WERI-Rb-1 (cell line): ENCODE measurements at regions not wholly inside any gene's neighbourhood (a gene's known extent, or its start where the extent isn't known, plus 50 kb on each side); places are given as distances from the start of the nearest gene placed in this dataset.

ENCODE experiments used
- DNase-seq: peaks from one replicate; pipeline ENCODE4 v3.0.0-alpha.2; 2020
- H3K27ac ChIP-seq: fragments of 250-450 bp; sonication (Bioruptor Pico); 2 replicates; pipeline ENCODE4 v1.5.1; 2020; ENCODE audit warnings: mild to moderate bottlenecking, moderate library complexity
- H3K27me3 ChIP-seq: fragments of 250-450 bp; sonication (Bioruptor Pico); 2 replicates; pipeline ENCODE4 v1.5.1; 2021; ENCODE audit warnings: mild to moderate bottlenecking, low read depth, moderate library complexity; ENCODE audit not compliant: insufficient read depth, severe bottlenecking
- H3K36me3 ChIP-seq: fragments of 250-450 bp; sonication (Bioruptor Pico); 2 replicates; pipeline ENCODE4 v1.5.1; 2020; ENCODE audit warnings: mild to moderate bottlenecking, moderate library complexity
- H3K4me3 ChIP-seq: 2 replicates; pipeline ENCODE4 v1.5.1; 2011; ENCODE audit warnings: low read depth, mild to moderate bottlenecking, control low read depth, low read length
- H3K9me3 ChIP-seq: fragments of 250-450 bp; sonication (Bioruptor Pico); 2 replicates; pipeline ENCODE4 v1.5.1; 2021; ENCODE audit warnings: mild to moderate bottlenecking, moderate library complexity; ENCODE audit not compliant: severe bottlenecking
- TF ChIP-seq, protein P1 (sequence below): IDR thresholded peaks from 2 replicates; pipeline ENCODE4 v1.5.1; 2011; ENCODE audit warnings: low read depth, mild to moderate bottlenecking, control low read depth, inconsistent platforms, low read length

DNA sequence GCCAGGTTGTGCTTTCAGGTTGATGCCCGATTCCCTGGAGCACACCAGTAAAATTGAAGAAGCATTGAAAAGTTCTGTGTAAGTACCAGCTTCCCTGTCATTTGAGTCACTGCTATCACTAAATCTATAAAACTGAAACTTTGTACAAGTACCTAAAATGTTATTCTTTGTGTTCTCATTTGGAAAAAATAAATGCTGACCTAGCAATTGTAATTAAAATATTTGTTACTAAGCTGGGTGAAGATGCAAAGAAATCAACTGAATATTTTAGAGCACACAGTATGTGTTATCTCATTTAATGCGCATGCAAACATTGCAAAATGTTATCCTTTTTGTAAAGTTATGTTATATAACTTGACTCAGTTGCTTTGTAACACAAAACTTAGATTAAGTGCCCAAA, 733.7 kb downstream of the TBL1XR1 start:
- no peaks in the 10 kb centered on the region for H3K9me3 ChIP-seq
- no peak overlapping the region for H3K4me3 ChIP-seq
- H3K27me3 ChIP-seq, result no peaks in the 10 kb centered on the region
- no peaks in the 10 kb centered on the region for H3K36me3 ChIP-seq
- no peak overlapping the region for H3K27ac ChIP-seq
- no peak for DNase-seq
- TF ChIP-seq, protein P1, sequence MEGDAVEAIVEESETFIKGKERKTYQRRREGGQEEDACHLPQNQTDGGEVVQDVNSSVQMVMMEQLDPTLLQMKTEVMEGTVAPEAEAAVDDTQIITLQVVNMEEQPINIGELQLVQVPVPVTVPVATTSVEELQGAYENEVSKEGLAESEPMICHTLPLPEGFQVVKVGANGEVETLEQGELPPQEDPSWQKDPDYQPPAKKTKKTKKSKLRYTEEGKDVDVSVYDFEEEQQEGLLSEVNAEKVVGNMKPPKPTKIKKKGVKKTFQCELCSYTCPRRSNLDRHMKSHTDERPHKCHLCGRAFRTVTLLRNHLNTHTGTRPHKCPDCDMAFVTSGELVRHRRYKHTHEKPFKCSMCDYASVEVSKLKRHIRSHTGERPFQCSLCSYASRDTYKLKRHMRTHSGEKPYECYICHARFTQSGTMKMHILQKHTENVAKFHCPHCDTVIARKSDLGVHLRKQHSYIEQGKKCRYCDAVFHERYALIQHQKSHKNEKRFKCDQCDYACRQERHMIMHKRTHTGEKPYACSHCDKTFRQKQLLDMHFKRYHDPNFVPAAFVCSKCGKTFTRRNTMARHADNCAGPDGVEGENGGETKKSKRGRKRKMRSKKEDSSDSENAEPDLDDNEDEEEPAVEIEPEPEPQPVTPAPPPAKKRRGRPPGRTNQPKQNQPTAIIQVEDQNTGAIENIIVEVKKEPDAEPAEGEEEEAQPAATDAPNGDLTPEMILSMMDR, result no peak

DNA sequence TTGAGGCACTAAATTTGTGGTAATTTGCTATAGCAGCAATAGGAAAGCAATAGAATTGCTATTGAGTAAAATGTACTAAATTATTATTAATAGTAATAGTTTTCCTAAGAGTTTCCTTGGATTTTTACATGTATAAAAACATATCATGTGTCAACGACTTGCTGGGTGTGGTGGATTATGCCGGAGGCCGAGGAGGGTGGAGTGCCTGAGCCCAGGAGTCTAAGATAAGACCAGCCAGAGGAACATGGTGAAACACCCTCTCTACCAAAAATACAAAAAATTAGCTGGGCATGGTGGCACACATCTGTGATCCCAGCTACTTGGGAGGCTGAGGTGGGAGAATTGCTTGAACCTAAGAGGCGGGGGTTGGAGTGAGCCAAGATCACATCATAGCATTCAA, 749.9 kb downstream of the TBL1XR1 start:
- H3K27ac ChIP-seq, result no peak overlapping the region
- TF ChIP-seq, protein P1, result no peak
- no peak overlapping the region for H3K4me3 ChIP-seq
- no peak for DNase-seq
- H3K27me3 ChIP-seq, result no peaks in the 10 kb centered on the region
- no peaks in the 10 kb centered on the region for H3K36me3 ChIP-seq
- H3K9me3 ChIP-seq, result no peaks in the 10 kb centered on the region

DNA sequence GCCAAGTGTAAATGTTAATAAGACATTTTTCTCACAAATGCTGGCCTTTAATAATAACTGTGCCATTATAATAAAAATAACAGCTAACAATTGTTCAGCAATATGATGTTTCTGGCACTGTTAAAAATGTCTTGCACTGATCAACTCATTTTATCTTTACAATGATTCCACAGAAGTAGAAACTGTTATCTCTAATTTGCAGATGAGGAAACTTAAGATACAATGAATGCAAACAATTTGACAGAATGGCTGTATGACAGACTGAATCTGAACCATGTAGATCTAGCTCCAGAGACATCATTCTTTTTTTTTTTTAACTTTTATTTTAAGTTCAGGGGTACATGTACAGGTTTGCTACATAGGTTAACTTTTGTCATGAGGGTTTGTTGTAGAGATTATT, 755.0 kb downstream of the TBL1XR1 start:
- Histone ChIP-seq H3K36me3 (no peaks in the 10 kb centered on the region), H3K27me3 (no peaks in the 10 kb centered on the region), H3K27ac (no peak overlapping the region), H3K4me3 (no peak overlapping the region), H3K9me3 (no peaks in the 10 kb centered on the region)
- TF ChIP-seq, protein P1, result no peak
- DNase-seq, result no peak

DNA sequence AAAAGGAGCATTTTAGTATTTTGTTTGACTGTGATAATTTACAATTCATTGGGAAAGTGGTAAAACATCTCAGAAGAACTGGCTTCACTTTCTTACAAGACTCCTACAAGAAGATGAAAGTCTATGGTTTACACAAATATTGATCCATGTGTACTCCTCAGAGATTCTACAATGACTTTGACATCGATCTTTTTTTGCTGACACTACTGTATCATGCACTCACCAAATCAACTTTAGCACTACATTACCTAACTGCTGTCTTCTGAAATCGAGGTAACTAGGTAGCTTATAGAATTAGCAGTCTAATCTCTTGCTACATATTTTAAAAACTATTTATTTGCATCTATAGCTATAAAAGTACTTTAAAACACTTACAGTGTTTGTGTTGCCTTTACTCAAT, 757.6 kb downstream of the TBL1XR1 start:
- Histone ChIP-seq H3K27ac (no peak overlapping the region), H3K36me3 (no peaks in the 10 kb centered on the region), H3K9me3 (no peaks in the 10 kb centered on the region), H3K4me3 (no peak overlapping the region), H3K27me3 (no peaks in the 10 kb centered on the region)
- DNase-seq, result no peak
- TF ChIP-seq, protein P1, result no peak

DNA sequence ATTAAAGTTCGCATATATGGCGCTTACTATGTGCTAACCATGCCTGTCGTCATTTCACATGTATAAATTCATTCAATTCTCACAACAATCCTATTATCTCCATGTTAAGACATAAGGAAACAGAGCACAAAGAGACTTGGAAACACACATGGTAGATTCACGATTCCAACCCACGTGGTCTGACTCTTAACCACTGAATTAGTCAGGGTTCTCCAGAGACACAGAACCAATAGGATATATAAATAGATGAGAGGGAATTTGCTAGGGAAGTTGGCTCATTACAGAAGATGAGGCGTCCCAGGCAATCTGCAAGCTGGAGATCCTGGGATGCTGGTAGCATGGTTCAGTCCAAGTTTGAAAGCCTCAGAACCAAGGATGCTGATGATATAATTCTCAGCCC, 765.3 kb downstream of the TBL1XR1 start:
- TF ChIP-seq, protein P1, result no peak
- Histone ChIP-seq H3K27ac (no peak overlapping the region), H3K27me3 (no peaks in the 10 kb centered on the region), H3K9me3 (no peaks in the 10 kb centered on the region), H3K4me3 (no peak overlapping the region), H3K36me3 (no peaks in the 10 kb centered on the region)
- DNase-seq, result no peak

DNA sequence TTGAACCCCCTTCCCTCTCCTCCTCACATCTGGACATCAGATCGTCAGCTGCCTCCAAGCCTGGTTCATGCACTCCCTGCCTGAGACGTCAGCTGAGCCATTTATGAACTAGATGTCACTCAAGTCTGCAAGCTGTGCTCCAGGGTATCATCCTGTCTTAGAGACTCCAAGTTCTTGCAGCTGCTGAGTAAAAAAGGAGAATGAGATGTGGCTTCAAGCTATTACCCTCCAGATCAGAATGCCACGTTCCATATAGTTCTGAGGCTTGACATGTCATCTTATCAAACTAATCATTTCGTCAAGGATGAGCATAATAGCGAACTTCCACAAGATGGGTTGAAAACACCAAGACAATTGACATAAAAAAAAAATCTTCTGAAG, 766.3 kb downstream of the TBL1XR1 start:
- no peak for DNase-seq
- TF ChIP-seq, protein P1, result no peak
- Histone ChIP-seq H3K27ac (no peak overlapping the region), H3K36me3 (no peaks in the 10 kb centered on the region), H3K9me3 (no peaks in the 10 kb centered on the region), H3K27me3 (no peaks in the 10 kb centered on the region), H3K4me3 (no peak overlapping the region)
